ENCODE measurements at regions not wholly inside any gene's neighbourhood (a gene's known extent, or its start where the extent isn't known, plus 50 kb on each side); places are given as distances from the start of the nearest gene placed in this dataset.

- H3K9me3 Mint-ChIP-seq = peaks cover 17% of the 10 kb centered on the region
- H3K36me3 Mint-ChIP-seq = peaks cover 12% of the 10 kb centered on the region
- ATAC-seq (no peak), DNase-seq (ENCODE audit: low spot score) (no peak)
- H3K27ac Mint-ChIP-seq = no peak overlapping the region
- CTCF ChIA-PET = no interaction called here
- H3K4me3 Mint-ChIP-seq = no peak overlapping the region
- TF ChIP-seq, protein P1, sequence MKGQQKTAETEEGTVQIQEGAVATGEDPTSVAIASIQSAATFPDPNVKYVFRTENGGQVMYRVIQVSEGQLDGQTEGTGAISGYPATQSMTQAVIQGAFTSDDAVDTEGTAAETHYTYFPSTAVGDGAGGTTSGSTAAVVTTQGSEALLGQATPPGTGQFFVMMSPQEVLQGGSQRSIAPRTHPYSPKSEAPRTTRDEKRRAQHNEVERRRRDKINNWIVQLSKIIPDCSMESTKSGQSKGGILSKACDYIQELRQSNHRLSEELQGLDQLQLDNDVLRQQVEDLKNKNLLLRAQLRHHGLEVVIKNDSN (CRISPR knock-in tag; IDR thresholded peaks at IDR 0.05) = no peak
- TF ChIP-seq ZNF121 (CRISPR knock-in tag; IDR thresholded peaks at IDR 0.05) (no peak), NFYB (CRISPR knock-in tag; conservative IDR thresholded peaks at IDR 0.05; ENCODE audit: low read depth) (no peak), IRF2 (CRISPR knock-in tag; IDR thresholded peaks at IDR 0.05; ENCODE audit: borderline replicate concordance, low read depth) (no peak), CBFB (CRISPR knock-in tag; IDR thresholded peaks at IDR 0.05; ENCODE audit: low read depth) (no peak), SOX15 (CRISPR knock-in tag; IDR thresholded peaks at IDR 0.05) (no peak), NR2C2 (CRISPR knock-in tag; IDR thresholded peaks at IDR 0.05) (no peak), ZNF232 (CRISPR knock-in tag; IDR thresholded peaks at IDR 0.05) (no peak), FOXJ3 (CRISPR knock-in tag; IDR thresholded peaks at IDR 0.05; ENCODE audit: borderline replicate concordance) (no peak), FOXK1 (CRISPR knock-in tag; IDR thresholded peaks at IDR 0.05) (no peak)
- TF ChIP-seq, protein P2, sequence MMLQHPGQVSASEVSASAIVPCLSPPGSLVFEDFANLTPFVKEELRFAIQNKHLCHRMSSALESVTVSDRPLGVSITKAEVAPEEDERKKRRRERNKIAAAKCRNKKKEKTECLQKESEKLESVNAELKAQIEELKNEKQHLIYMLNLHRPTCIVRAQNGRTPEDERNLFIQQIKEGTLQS (CRISPR knock-in tag; conservative IDR thresholded peaks at IDR 0.05) = no peak
- TF ChIP-seq, protein P3, sequence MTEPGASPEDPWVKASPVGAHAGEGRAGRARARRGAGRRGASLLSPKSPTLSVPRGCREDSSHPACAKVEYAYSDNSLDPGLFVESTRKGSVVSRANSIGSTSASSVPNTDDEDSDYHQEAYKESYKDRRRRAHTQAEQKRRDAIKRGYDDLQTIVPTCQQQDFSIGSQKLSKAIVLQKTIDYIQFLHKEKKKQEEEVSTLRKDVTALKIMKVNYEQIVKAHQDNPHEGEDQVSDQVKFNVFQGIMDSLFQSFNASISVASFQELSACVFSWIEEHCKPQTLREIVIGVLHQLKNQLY (CRISPR knock-in tag; IDR thresholded peaks at IDR 0.05) = no peak
- H3K27me3 Mint-ChIP-seq (ENCODE audit: low read depth) = no peaks in the 10 kb centered on the region
- POLR2A ChIA-PET = no interaction called here
- peaks cover 11% of the 10 kb centered on the region for H3K4me1 Mint-ChIP-seq
Observed at GRCh38 chrX:1884446-1884845, 269.6 kb downstream of the ASMT start.

DNA sequence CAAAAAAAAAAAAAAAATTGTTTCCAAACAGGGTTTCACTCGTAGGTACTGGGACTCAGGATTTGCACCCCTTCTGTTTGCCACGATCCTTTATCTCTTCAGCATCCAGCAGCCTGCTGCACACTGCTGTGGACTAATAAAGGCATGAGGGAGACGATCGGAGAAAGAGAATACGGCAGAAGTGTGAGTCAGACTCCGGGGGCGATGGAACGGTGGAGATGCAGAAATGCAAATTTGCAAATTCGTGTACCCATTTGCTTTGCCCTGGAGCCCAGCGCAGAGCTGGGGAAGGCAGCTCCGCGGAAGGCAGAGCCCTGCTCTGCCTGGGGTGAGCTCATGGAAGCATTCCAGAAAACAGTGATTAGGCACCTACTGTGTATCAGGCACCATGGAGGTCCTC is 270.3 kb downstream of the ASMT start:
- no peaks in the 10 kb centered on the region for H3K27me3 Mint-ChIP-seq (ENCODE audit: low read depth)
- ChIA-PET POLR2A (no interaction called here), CTCF (no interaction called here)
- DNase-seq (ENCODE audit: low spot score) (no peak), ATAC-seq (no peak)
- H3K36me3 Mint-ChIP-seq = peaks cover 9% of the 10 kb centered on the region
- H3K4me1 Mint-ChIP-seq = peaks cover 11% of the 10 kb centered on the region
- TF ChIP-seq CDX4 (CRISPR knock-in tag; IDR thresholded peaks at IDR 0.05; ENCODE audit: borderline replicate concordance) (no peak), ZNF317 (CRISPR knock-in tag; IDR thresholded peaks at IDR 0.05; ENCODE audit: borderline replicate concordance, low read depth) (no peak), ZNF532 (CRISPR knock-in tag; IDR thresholded peaks at IDR 0.05; ENCODE audit: borderline replicate concordance) (no peak), TCF7 (CRISPR knock-in tag; IDR thresholded peaks at IDR 0.05; ENCODE audit: low read depth) (no peak), CTCF (IDR thresholded peaks at IDR 0.05) (no peak), AR (CRISPR knock-in tag; IDR thresholded peaks at IDR 0.05) (no peak), NR1H2 (CRISPR knock-in tag; IDR thresholded peaks at IDR 0.05) (no peak)
- TF ChIP-seq, protein P4, sequence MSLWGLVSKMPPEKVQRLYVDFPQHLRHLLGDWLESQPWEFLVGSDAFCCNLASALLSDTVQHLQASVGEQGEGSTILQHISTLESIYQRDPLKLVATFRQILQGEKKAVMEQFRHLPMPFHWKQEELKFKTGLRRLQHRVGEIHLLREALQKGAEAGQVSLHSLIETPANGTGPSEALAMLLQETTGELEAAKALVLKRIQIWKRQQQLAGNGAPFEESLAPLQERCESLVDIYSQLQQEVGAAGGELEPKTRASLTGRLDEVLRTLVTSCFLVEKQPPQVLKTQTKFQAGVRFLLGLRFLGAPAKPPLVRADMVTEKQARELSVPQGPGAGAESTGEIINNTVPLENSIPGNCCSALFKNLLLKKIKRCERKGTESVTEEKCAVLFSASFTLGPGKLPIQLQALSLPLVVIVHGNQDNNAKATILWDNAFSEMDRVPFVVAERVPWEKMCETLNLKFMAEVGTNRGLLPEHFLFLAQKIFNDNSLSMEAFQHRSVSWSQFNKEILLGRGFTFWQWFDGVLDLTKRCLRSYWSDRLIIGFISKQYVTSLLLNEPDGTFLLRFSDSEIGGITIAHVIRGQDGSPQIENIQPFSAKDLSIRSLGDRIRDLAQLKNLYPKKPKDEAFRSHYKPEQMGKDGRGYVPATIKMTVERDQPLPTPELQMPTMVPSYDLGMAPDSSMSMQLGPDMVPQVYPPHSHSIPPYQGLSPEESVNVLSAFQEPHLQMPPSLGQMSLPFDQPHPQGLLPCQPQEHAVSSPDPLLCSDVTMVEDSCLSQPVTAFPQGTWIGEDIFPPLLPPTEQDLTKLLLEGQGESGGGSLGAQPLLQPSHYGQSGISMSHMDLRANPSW (CRISPR knock-in tag; conservative IDR thresholded peaks at IDR 0.05; ENCODE audit: low read depth) = no peak
- TF ChIP-seq, protein P2 (CRISPR knock-in tag; conservative IDR thresholded peaks at IDR 0.05) = no peak
- no peak overlapping the region for H3K4me3 Mint-ChIP-seq
- H3K9me3 Mint-ChIP-seq = peaks cover 13% of the 10 kb centered on the region
- H3K27ac Mint-ChIP-seq = peak overlapping the region; percentile 21; the same call in 1 of the 2 replicates
